ENCODE measurements at regions not wholly inside any gene's neighbourhood (a gene's known extent, or its start where the extent isn't known, plus 50 kb on each side); places are given as distances from the start of the nearest gene placed in this dataset.
"Not testable (repeated sequence)": the region's sequence is repeated elsewhere in the genome, so short reads cannot be mapped to it uniquely, and the experiment has no call there.

GRCh38 chr6:82475106-82475505, 111.5 kb downstream of the TPBG start:
- H3K4me1 ChIP-seq (ENCODE audit: control insufficient read depth, low read depth, low read length); H3K9me3 ChIP-seq (ENCODE audit: control insufficient read depth, low read depth, low read length); H3K27ac ChIP-seq (ENCODE audit: low read length); H3K27me3 ChIP-seq (ENCODE audit: control insufficient read depth, insufficient read depth, low read length); H3K36me3 ChIP-seq (ENCODE audit: control insufficient read depth, low read depth, low read length); H3K4me3 ChIP-seq (ENCODE audit: low read length); H3K9ac ChIP-seq (ENCODE audit: low read length): not testable (repeated sequence)

DNA sequence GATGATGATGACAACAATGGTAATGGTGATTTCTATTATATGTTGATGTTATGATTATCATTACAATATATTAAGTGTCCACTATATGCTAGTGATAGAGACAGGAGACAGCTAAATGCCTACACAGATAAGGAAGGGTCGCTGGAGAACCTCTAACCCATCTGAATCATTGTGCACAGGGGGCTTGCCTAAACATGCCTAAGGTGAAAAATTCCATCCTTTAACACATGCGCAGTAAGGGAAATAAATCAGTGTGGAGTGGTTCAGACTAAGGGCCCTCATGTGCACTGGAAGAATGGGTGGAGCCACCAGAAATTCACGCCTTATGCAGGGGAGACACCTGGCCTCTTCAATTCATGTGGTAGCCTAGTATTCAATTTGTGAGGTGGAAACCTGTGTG, 120.4 kb downstream of the TPBG start:
- no peak overlapping the region for H3K9ac ChIP-seq (ENCODE audit: low read length)
- no peak overlapping the region for H3K4me3 ChIP-seq (ENCODE audit: low read length)
- no peak overlapping the region for H3K27ac ChIP-seq (ENCODE audit: low read length)
- H3K27me3 ChIP-seq (ENCODE audit: control insufficient read depth, insufficient read depth, low read length), result no peaks in the 10 kb centered on the region
- peaks cover 29% of the 10 kb centered on the region for H3K9me3 ChIP-seq (ENCODE audit: control insufficient read depth, low read depth, low read length)
- no peaks in the 10 kb centered on the region for H3K36me3 ChIP-seq (ENCODE audit: control insufficient read depth, low read depth, low read length)
- H3K4me1 ChIP-seq (ENCODE audit: control insufficient read depth, low read depth, low read length), result no peaks in the 10 kb centered on the region

GRCh38 chr6:82484737-82485626, 121.4 kb downstream of the TPBG start:
- H3K27ac ChIP-seq (ENCODE audit: low read length), result no peak overlapping the region
- no peak overlapping the region for H3K9ac ChIP-seq (ENCODE audit: low read length)
- H3K4me3 ChIP-seq (ENCODE audit: low read length), result no peak overlapping the region
- H3K9me3 ChIP-seq (ENCODE audit: control insufficient read depth, low read depth, low read length), result peaks cover 33% of the 10 kb centered on the region
- no peaks in the 10 kb centered on the region for H3K4me1 ChIP-seq (ENCODE audit: control insufficient read depth, low read depth, low read length)
- H3K36me3 ChIP-seq (ENCODE audit: control insufficient read depth, low read depth, low read length), result no peaks in the 10 kb centered on the region
- no peaks in the 10 kb centered on the region for H3K27me3 ChIP-seq (ENCODE audit: control insufficient read depth, insufficient read depth, low read length)

DNA sequence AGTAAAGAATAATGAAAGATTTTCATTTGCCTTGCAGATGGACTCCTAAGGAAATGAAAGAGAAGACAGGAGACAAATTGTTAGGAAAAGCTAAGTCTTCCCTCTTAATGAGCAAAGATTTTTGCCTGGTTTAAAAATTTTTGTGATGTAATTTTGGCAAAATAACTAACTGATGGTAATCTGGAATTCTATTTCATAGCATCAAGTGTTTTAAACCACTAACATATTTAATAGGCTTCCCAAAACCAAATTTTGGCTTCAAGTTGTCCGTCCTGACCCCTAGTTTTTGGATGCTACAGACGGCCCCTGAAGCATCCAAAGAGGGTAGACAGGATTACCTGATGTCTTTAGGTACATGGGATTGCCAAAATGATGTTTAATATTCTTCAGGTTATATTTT, 124.3 kb downstream of the TPBG start:
- H3K27ac ChIP-seq (ENCODE audit: low read length), result no peak overlapping the region
- H3K4me1 ChIP-seq (ENCODE audit: control insufficient read depth, low read depth, low read length), result peaks cover 8% of the 10 kb centered on the region
- peaks cover 33% of the 10 kb centered on the region for H3K9me3 ChIP-seq (ENCODE audit: control insufficient read depth, low read depth, low read length)
- no peak overlapping the region for H3K4me3 ChIP-seq (ENCODE audit: low read length)
- H3K9ac ChIP-seq (ENCODE audit: low read length), result no peak overlapping the region
- H3K36me3 ChIP-seq (ENCODE audit: control insufficient read depth, low read depth, low read length), result no peaks in the 10 kb centered on the region
- no peaks in the 10 kb centered on the region for H3K27me3 ChIP-seq (ENCODE audit: control insufficient read depth, insufficient read depth, low read length)

DNA sequence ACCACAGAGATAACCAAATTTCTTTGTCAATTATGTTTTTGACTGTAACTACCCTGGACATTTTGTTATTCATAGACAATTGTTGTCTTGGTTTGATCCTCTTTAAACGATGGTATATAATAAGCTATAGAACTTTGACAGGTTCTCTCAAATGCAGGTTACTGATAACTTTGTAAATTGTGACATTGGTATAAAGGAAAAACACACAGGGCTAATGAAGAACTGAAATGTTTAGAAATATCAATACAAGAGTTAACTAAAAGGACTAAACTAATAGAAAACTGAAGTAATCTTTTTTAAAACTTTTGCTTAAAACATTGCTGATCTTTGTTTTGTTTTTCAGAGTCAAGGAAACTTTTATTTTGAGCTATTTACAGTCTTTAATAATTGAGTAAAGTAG, 124.8 kb downstream of the TPBG start:
- Histone ChIP-seq H3K4me1 (ENCODE audit: control insufficient read depth, low read depth, low read length) (peaks cover 8% of the 10 kb centered on the region), H3K9me3 (ENCODE audit: control insufficient read depth, low read depth, low read length) (peaks cover 33% of the 10 kb centered on the region), H3K27ac (ENCODE audit: low read length) (no peak overlapping the region)

GRCh38 chr6:82492134-82492533, 128.5 kb downstream of the TPBG start:
- H3K27ac ChIP-seq (ENCODE audit: low read length), result no peak overlapping the region
- peaks cover 15% of the 10 kb centered on the region for H3K9me3 ChIP-seq (ENCODE audit: control insufficient read depth, low read depth, low read length)
- H3K27me3 ChIP-seq (ENCODE audit: control insufficient read depth, insufficient read depth, low read length), result no peaks in the 10 kb centered on the region
- H3K4me1 ChIP-seq (ENCODE audit: control insufficient read depth, low read depth, low read length), result peaks cover 8% of the 10 kb centered on the region
- H3K36me3 ChIP-seq (ENCODE audit: control insufficient read depth, low read depth, low read length), result no peaks in the 10 kb centered on the region
- H3K9ac ChIP-seq (ENCODE audit: low read length), result no peak overlapping the region
- no peak overlapping the region for H3K4me3 ChIP-seq (ENCODE audit: low read length)

More for the DNA sequence above, 124.8 kb downstream of the TPBG start:
- Histone ChIP-seq H3K4me3 (ENCODE audit: low read length) (no peak overlapping the region), H3K9ac (ENCODE audit: low read length) (no peak overlapping the region), H3K36me3 (ENCODE audit: control insufficient read depth, low read depth, low read length) (no peaks in the 10 kb centered on the region), H3K27me3 (ENCODE audit: control insufficient read depth, insufficient read depth, low read length) (no peaks in the 10 kb centered on the region)

- H3K9ac ChIP-seq (ENCODE audit: low read length), result no peak overlapping the region
- H3K36me3 ChIP-seq (ENCODE audit: control insufficient read depth, low read depth, low read length), result no peaks in the 10 kb centered on the region
- no peaks in the 10 kb centered on the region for H3K27me3 ChIP-seq (ENCODE audit: control insufficient read depth, insufficient read depth, low read length)
- H3K4me1 ChIP-seq (ENCODE audit: control insufficient read depth, low read depth, low read length), result peaks cover 8% of the 10 kb centered on the region
- no peak overlapping the region for H3K27ac ChIP-seq (ENCODE audit: low read length)
- H3K9me3 ChIP-seq (ENCODE audit: control insufficient read depth, low read depth, low read length), result peaks cover 4% of the 10 kb centered on the region
- no peak overlapping the region for H3K4me3 ChIP-seq (ENCODE audit: low read length)
Measured at GRCh38 chr6:82493467-82493866, 129.8 kb downstream of the TPBG start.

- no peak overlapping the region for H3K4me3 ChIP-seq (ENCODE audit: low read length)
- H3K27me3 ChIP-seq (ENCODE audit: control insufficient read depth, insufficient read depth, low read length), result no peaks in the 10 kb centered on the region
- no peak overlapping the region for H3K9ac ChIP-seq (ENCODE audit: low read length)
- H3K27ac ChIP-seq (ENCODE audit: low read length), result no peak overlapping the region
- peaks cover 8% of the 10 kb centered on the region for H3K4me1 ChIP-seq (ENCODE audit: control insufficient read depth, low read depth, low read length)
- H3K36me3 ChIP-seq (ENCODE audit: control insufficient read depth, low read depth, low read length), result no peaks in the 10 kb centered on the region
- peaks cover 1% of the 10 kb centered on the region for H3K9me3 ChIP-seq (ENCODE audit: control insufficient read depth, low read depth, low read length)
Measured at GRCh38 chr6:82494367-82494766, 130.8 kb downstream of the TPBG start.

DNA sequence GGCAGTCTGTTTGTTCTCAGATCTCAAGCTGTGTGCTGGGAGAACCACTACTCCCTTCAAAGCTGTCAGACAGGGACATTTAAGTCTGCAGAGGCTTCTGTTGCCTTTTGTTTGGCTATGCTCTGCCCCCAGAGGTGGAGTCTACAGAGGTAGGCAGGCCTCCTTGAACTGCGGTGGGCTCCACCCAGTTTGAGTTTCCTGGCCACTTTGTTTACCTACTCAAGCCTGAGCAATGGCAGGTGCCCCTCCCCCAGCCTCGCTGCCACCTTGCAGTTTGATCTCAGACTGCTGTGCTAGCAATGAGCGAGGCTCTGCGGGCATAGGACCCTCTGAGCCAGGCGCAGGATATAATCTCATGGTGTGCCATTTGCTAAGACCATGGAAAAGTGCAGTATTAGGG, 138.3 kb downstream of the TPBG start:
- H3K9me3 ChIP-seq (ENCODE audit: control insufficient read depth, low read depth, low read length); H3K9ac ChIP-seq (ENCODE audit: low read length); H3K4me1 ChIP-seq (ENCODE audit: control insufficient read depth, low read depth, low read length); H3K4me3 ChIP-seq (ENCODE audit: low read length); H3K36me3 ChIP-seq (ENCODE audit: control insufficient read depth, low read depth, low read length); H3K27ac ChIP-seq (ENCODE audit: low read length); H3K27me3 ChIP-seq (ENCODE audit: control insufficient read depth, insufficient read depth, low read length): not testable (repeated sequence)

DNA sequence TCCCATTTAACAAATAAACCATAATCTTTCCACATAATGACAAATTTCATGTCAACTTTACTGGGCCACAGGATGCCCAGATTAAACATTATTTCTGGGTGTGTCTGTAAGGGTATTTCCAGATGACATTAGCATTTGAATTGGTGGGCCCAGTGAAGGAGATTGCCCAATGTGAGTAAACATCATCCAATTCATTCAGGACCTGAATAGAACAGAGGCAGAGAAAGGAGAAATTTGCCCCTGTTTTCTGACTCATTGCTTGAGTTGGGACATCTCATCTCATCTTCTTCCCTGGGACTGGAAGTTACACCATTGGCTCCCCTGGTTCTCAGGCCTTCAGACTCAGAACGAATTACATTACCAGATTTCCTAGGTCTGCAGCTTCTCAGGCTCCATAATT, 142.9 kb downstream of the TPBG start:
- Histone ChIP-seq H3K4me1 (ENCODE audit: control insufficient read depth, low read depth, low read length) (peaks cover 8% of the 10 kb centered on the region), H3K36me3 (ENCODE audit: control insufficient read depth, low read depth, low read length) (no peaks in the 10 kb centered on the region), H3K9me3 (ENCODE audit: control insufficient read depth, low read depth, low read length) (no peaks in the 10 kb centered on the region), H3K4me3 (ENCODE audit: low read length) (no peak overlapping the region), H3K27ac (ENCODE audit: low read length) (no peak overlapping the region), H3K9ac (ENCODE audit: low read length) (no peak overlapping the region), H3K27me3 (ENCODE audit: control insufficient read depth, insufficient read depth, low read length) (no peaks in the 10 kb centered on the region)

DNA sequence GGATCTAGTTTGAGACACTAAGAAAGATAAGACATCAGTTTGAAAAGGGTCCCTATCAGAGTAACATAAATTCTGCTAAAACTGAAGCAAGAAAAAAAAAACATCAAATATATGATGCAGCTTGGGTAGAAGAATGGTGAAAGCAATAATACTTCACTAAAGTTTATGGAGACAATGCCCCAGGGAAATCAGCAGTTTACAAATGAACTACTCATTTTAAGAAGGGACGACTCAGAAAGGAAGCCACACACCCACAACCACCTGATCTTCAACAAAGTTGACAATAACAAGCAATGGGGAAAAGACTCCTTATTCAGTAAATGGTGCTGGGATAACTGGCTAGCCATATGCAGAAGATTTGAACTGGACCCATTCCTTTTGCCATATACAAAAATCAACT, 143.5 kb downstream of the TPBG start:
- Histone ChIP-seq H3K9ac (ENCODE audit: low read length) (no peak overlapping the region), H3K4me1 (ENCODE audit: control insufficient read depth, low read depth, low read length) (peaks cover 8% of the 10 kb centered on the region), H3K9me3 (ENCODE audit: control insufficient read depth, low read depth, low read length) (no peaks in the 10 kb centered on the region), H3K4me3 (ENCODE audit: low read length) (no peak overlapping the region), H3K27me3 (ENCODE audit: control insufficient read depth, insufficient read depth, low read length) (no peaks in the 10 kb centered on the region), H3K27ac (ENCODE audit: low read length) (no peak overlapping the region), H3K36me3 (ENCODE audit: control insufficient read depth, low read depth, low read length) (no peaks in the 10 kb centered on the region)

DNA sequence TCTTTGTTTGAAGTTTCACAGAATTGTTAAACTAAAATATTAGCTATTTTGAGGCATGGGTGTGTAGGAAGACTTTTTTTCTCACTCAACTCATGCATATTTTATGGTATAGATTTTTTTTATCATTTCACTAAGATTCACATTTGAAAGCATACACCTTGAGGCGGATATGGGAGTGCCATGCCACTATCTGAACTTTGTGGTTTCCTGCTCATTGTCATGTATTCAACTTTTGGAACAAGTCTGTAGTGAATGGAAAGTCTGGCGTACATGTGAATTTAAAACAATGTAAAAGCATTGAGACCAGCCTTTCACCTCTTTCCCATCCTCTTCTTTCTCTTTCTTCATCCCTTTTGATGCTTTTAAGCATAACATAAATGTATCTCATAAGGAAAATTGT, 147.9 kb downstream of the TPBG start:
- Histone ChIP-seq H3K4me3 (ENCODE audit: low read length) (no peak overlapping the region), H3K36me3 (ENCODE audit: control insufficient read depth, low read depth, low read length) (no peaks in the 10 kb centered on the region), H3K27ac (ENCODE audit: low read length) (no peak overlapping the region), H3K4me1 (ENCODE audit: control insufficient read depth, low read depth, low read length) (peaks cover 6% of the 10 kb centered on the region), H3K9ac (ENCODE audit: low read length) (no peak overlapping the region), H3K9me3 (ENCODE audit: control insufficient read depth, low read depth, low read length) (no peaks in the 10 kb centered on the region), H3K27me3 (ENCODE audit: control insufficient read depth, insufficient read depth, low read length) (no peaks in the 10 kb centered on the region)
